Activated CD4-positive, alpha-beta T cell treated with anti-CD3 and anti-CD28 coated beads for 48 hours (primary cell): ENCODE measurements at regions not wholly inside any gene's neighbourhood (a gene's known extent, or its start where the extent isn't known, plus 50 kb on each side); places are given as distances from the start of the nearest gene placed in this dataset.
"Not testable (repeated sequence)": the region's sequence is repeated elsewhere in the genome, so short reads cannot be mapped to it uniquely, and the experiment has no call there.

Source experiments
- DNase-seq: peaks from one replicate; pipeline ENCODE4 v3.0.0-alpha.2; 2020

- no peak for DNase-seq
Observed at GRCh38 chr3:145355206-145355605, 805.8 kb downstream of the PLOD2 start.

GRCh38 chr3:145357453-145357852 is 803.5 kb downstream of the PLOD2 start:
- DNase-seq, result no peak

- DNase-seq, result no peak
Observed at GRCh38 chr3:145359040-145359439, 801.9 kb downstream of the PLOD2 start.

- DNase-seq, result no peak
Observed at GRCh38 chr3:145368748-145369147, 792.2 kb downstream of the PLOD2 start.

GRCh38 chr3:145370870-145371269 is 790.1 kb downstream of the PLOD2 start:
- no peak for DNase-seq

GRCh38 chr3:145377301-145377700 is 783.7 kb downstream of the PLOD2 start:
- DNase-seq, result no peak

- no peak for DNase-seq
Observed at GRCh38 chr3:145383416-145383815, 777.6 kb downstream of the PLOD2 start.

- DNase-seq, result no peak
Observed at GRCh38 chr3:145384307-145384706, 776.7 kb downstream of the PLOD2 start.

GRCh38 chr3:145387211-145387610 is 773.8 kb downstream of the PLOD2 start:
- no peak for DNase-seq

GRCh38 chr3:145395421-145395820 is 765.6 kb downstream of the PLOD2 start:
- DNase-seq, result no peak

GRCh38 chr3:145411605-145412004 is 749.4 kb downstream of the PLOD2 start:
- no peak for DNase-seq

GRCh38 chr3:145417678-145418077 is 743.3 kb downstream of the PLOD2 start:
- DNase-seq, result no peak

- no peak for DNase-seq
Observed at GRCh38 chr3:145422556-145422955, 738.4 kb downstream of the PLOD2 start.

GRCh38 chr3:145427355-145427754 is 733.6 kb downstream of the PLOD2 start:
- DNase-seq, result no peak

- no peak for DNase-seq
Observed at GRCh38 chr3:145429546-145429945, 731.4 kb downstream of the PLOD2 start.

- DNase-seq, result no peak
Observed at GRCh38 chr3:145448436-145448835, 712.5 kb downstream of the PLOD2 start.

- no peak for DNase-seq
Observed at GRCh38 chr3:145450018-145450682, 710.8 kb downstream of the PLOD2 start.

GRCh38 chr3:145457825-145458552 is 703.0 kb downstream of the PLOD2 start:
- no peak for DNase-seq

- not testable (repeated sequence) for DNase-seq
Observed at GRCh38 chr3:145459681-145460080, 701.3 kb downstream of the PLOD2 start.

GRCh38 chr3:145471976-145472375 is 689.0 kb downstream of the PLOD2 start:
- no peak for DNase-seq

- DNase-seq, result not testable (repeated sequence)
Observed at GRCh38 chr3:145482735-145483134, 678.2 kb downstream of the PLOD2 start.

- no peak for DNase-seq
Observed at GRCh38 chr3:145483992-145484391, 677.0 kb downstream of the PLOD2 start.

GRCh38 chr3:145489011-145489410 is 672.0 kb downstream of the PLOD2 start:
- DNase-seq, result no peak
